ENCODE measurements at regions not wholly inside any gene's neighbourhood (a gene's known extent, or its start where the extent isn't known, plus 50 kb on each side); places are given as distances from the start of the nearest gene placed in this dataset.
"Not testable (repeated sequence)": the region's sequence is repeated elsewhere in the genome, so short reads cannot be mapped to it uniquely, and the experiment has no call there.

GRCh38 chr2:132318481-132318880 is 98.1 kb upstream of the GPR39 start:
- DNase-seq (ENCODE audit: low read depth) = peak; percentile 29

- DNase-seq (ENCODE audit: low read depth) = not testable (repeated sequence)
Measured at GRCh38 chr2:132324005-132324404, 92.6 kb upstream of the GPR39 start.

GRCh38 chr2:132332345-132333033 is 84.1 kb upstream of the GPR39 start:
- DNase-seq (ENCODE audit: low read depth) = not testable (repeated sequence)

- DNase-seq (ENCODE audit: low read depth) = not testable (repeated sequence)
Measured at GRCh38 chr2:132337135-132337534, 79.5 kb upstream of the GPR39 start.

GRCh38 chr2:132337844-132338243 is 78.8 kb upstream of the GPR39 start:
- DNase-seq (ENCODE audit: low read depth) = not testable (repeated sequence)

GRCh38 chr2:132347041-132347780 is 69.4 kb upstream of the GPR39 start:
- peak; percentile 75 for DNase-seq (ENCODE audit: low read depth)

GRCh38 chr2:132349092-132349687 is 67.4 kb upstream of the GPR39 start:
- DNase-seq (ENCODE audit: low read depth) = peak; percentile 69

- not testable (repeated sequence) for DNase-seq (ENCODE audit: low read depth)
Measured at GRCh38 chr2:132351668-132352067, 64.9 kb upstream of the GPR39 start.

GRCh38 chr2:132352481-132353001 is 64.1 kb upstream of the GPR39 start:
- DNase-seq (ENCODE audit: low read depth) = peak; percentile 83

GRCh38 chr2:132353380-132353779 is 63.2 kb upstream of the GPR39 start:
- peak; percentile 69 for DNase-seq (ENCODE audit: low read depth)

- not testable (repeated sequence) for DNase-seq (ENCODE audit: low read depth)
Measured at GRCh38 chr2:132360964-132361363, 55.6 kb upstream of the GPR39 start.

- DNase-seq (ENCODE audit: low read depth) = not testable (repeated sequence)
Measured at GRCh38 chr2:132361498-132361897, 55.1 kb upstream of the GPR39 start.

GRCh38 chr2:132363352-132363751 is 53.3 kb upstream of the GPR39 start:
- not testable (repeated sequence) for DNase-seq (ENCODE audit: low read depth)

GRCh38 chr2:132365963-132366362 is 50.6 kb upstream of the GPR39 start:
- not testable (repeated sequence) for DNase-seq (ENCODE audit: low read depth)

- DNase-seq (ENCODE audit: low read depth) = no peak
Measured at GRCh38 chr2:132366421-132367180, 50.0 kb upstream of the GPR39 start.

All from Daoy (cell line).